ENCODE measurements at regions not wholly inside any gene's neighbourhood (a gene's known extent, or its start where the extent isn't known, plus 50 kb on each side); places are given as distances from the start of the nearest gene placed in this dataset.
"Not testable (repeated sequence)": the region's sequence is repeated elsewhere in the genome, so short reads cannot be mapped to it uniquely, and the experiment has no call there.

DNA sequence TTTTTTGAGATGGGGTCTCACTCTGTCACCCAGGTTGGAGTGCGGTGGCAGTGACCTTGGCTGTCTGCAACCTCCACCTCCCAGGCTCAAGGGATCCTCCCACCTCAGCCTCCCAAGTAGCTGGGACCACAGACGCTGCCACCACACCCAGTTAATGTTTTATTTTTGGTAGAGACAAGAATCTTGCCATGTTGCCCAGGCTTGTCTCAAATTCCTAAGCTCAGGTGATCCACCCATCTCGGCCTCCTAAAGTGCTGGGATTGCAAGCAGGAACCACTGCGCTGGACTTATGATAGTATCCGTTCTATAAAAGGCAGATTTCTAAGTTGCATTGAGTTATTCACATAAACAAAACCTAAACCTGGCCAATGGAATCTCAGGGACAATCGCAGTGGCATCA, 321.1 kb upstream of the PRICKLE1 start:
- Histone ChIP-seq H3K27me3 (ENCODE audit: control insufficient read depth, insufficient read depth, low read length) (no peaks in the 10 kb centered on the region), H3K9me3 (ENCODE audit: control insufficient read depth, insufficient read depth, low read length) (no peaks in the 10 kb centered on the region), H3K4me3 (ENCODE audit: low read length) (no peak overlapping the region), H3K36me3 (ENCODE audit: control insufficient read depth, insufficient read depth, low read length) (no peaks in the 10 kb centered on the region), H3K27ac (ENCODE audit: low read length) (no peak overlapping the region), H3K4me1 (ENCODE audit: control insufficient read depth, insufficient read depth, low read length) (no peaks in the 10 kb centered on the region)
- no peak for DNase-seq (ENCODE audit: low read depth, low spot score)
- WGBS (ENCODE audit: insufficient coverage, insufficient read length) = no CpG with 5 or more reads among the region's 6 CpGs

DNA sequence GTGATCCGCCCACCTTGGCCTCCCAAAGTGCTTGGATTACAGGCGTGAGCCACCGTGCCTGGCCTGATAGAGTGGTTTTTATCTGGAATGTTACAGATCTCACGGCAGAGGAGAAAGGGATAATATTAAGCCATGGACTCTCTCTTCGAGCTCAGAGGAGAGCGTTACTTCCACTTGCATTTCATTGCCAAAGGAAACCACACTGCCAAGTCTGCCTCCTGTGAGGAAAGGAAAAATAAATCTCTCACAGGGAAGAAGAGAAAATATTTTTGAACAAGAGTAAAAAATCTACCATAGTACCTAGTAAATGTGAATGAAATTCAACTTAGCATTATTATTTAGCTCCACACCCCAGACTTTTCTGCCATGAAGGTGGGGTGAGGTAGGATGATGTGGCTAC, 319.2 kb upstream of the PRICKLE1 start:
- no peak for DNase-seq (ENCODE audit: low read depth, low spot score)
- Histone ChIP-seq H3K4me1 (ENCODE audit: control insufficient read depth, insufficient read depth, low read length) (no peaks in the 10 kb centered on the region), H3K27ac (ENCODE audit: low read length) (no peak overlapping the region), H3K4me3 (ENCODE audit: low read length) (no peak overlapping the region), H3K27me3 (ENCODE audit: control insufficient read depth, insufficient read depth, low read length) (no peaks in the 10 kb centered on the region), H3K36me3 (ENCODE audit: control insufficient read depth, insufficient read depth, low read length) (no peaks in the 10 kb centered on the region), H3K9me3 (ENCODE audit: control insufficient read depth, insufficient read depth, low read length) (no peaks in the 10 kb centered on the region)
- no CpG with 5 or more reads among the region's 6 CpGs for WGBS (ENCODE audit: insufficient coverage, insufficient read length)

DNA sequence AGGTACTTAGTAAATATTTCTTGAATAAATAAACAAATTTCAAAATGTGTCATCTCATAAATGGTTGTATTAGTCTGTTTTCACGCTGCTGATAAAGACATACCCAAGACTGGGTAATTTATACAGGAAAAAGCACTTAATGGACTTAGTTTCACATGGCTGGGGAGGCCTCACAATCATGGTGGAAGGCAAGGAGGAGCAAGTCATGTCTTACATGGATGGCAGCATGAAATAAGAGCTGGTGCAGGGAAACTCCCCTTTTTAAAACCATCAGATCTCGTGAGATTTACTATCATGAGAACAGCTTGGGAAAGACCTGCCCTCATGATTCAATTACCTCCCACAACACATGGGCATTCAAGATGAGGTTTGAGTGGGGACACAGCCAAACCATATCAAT, 317.3 kb upstream of the PRICKLE1 start:
- H3K4me3 ChIP-seq (ENCODE audit: low read length); H3K4me1 ChIP-seq (ENCODE audit: control insufficient read depth, insufficient read depth, low read length); H3K27me3 ChIP-seq (ENCODE audit: control insufficient read depth, insufficient read depth, low read length); H3K36me3 ChIP-seq (ENCODE audit: control insufficient read depth, insufficient read depth, low read length); H3K9me3 ChIP-seq (ENCODE audit: control insufficient read depth, insufficient read depth, low read length); H3K27ac ChIP-seq (ENCODE audit: low read length); DNase-seq (ENCODE audit: low read depth, low spot score): not testable (repeated sequence)
- no CpG with 5 or more reads among the region's 2 CpGs for WGBS (ENCODE audit: insufficient coverage, insufficient read length)

DNA sequence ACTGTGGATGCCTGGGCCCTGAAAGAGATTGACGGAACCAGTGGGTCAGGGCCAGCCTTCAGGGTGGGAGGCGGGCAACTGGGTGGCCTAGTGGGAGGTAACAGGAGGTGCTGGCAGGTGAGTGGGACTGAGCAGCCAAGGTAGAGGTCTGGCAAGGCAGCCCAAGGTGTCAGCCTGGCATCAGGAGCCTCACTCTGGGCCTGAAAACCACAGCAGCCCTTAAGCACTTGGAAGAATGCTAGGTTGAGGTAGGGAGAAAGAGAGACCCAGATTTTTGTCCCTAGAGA, 315.8 kb upstream of the PRICKLE1 start:
- Histone ChIP-seq H3K36me3 (ENCODE audit: control insufficient read depth, insufficient read depth, low read length) (no peaks in the 10 kb centered on the region), H3K27me3 (ENCODE audit: control insufficient read depth, insufficient read depth, low read length) (no peaks in the 10 kb centered on the region), H3K4me1 (ENCODE audit: control insufficient read depth, insufficient read depth, low read length) (no peaks in the 10 kb centered on the region), H3K9me3 (ENCODE audit: control insufficient read depth, insufficient read depth, low read length) (no peaks in the 10 kb centered on the region), H3K27ac (ENCODE audit: low read length) (no peak overlapping the region), H3K4me3 (ENCODE audit: low read length) (no peak overlapping the region)
- WGBS (ENCODE audit: insufficient coverage, insufficient read length) = no CpG with 5 or more reads among the region's 2 CpGs
- no peak for DNase-seq (ENCODE audit: low read depth, low spot score)

GRCh38 chr12:42904683-42905418, 315.3 kb upstream of the PRICKLE1 start:
- DNase-seq (ENCODE audit: low read depth, low spot score) = no peak
- Histone ChIP-seq H3K27ac (ENCODE audit: low read length) (no peak overlapping the region), H3K9me3 (ENCODE audit: control insufficient read depth, insufficient read depth, low read length) (no peaks in the 10 kb centered on the region), H3K4me3 (ENCODE audit: low read length) (no peak overlapping the region), H3K36me3 (ENCODE audit: control insufficient read depth, insufficient read depth, low read length) (no peaks in the 10 kb centered on the region), H3K27me3 (ENCODE audit: control insufficient read depth, insufficient read depth, low read length) (no peaks in the 10 kb centered on the region), H3K4me1 (ENCODE audit: control insufficient read depth, insufficient read depth, low read length) (no peaks in the 10 kb centered on the region)
- WGBS (ENCODE audit: insufficient coverage, insufficient read length) = no CpG with 5 or more reads among the region's 12 CpGs

GRCh38 chr12:42903736-42904135, 314.2 kb upstream of the PRICKLE1 start:
- Histone ChIP-seq H3K27ac (ENCODE audit: low read length) (no peak overlapping the region), H3K4me1 (ENCODE audit: control insufficient read depth, insufficient read depth, low read length) (no peaks in the 10 kb centered on the region), H3K27me3 (ENCODE audit: control insufficient read depth, insufficient read depth, low read length) (no peaks in the 10 kb centered on the region), H3K4me3 (ENCODE audit: low read length) (no peak overlapping the region), H3K9me3 (ENCODE audit: control insufficient read depth, insufficient read depth, low read length) (no peaks in the 10 kb centered on the region), H3K36me3 (ENCODE audit: control insufficient read depth, insufficient read depth, low read length) (no peaks in the 10 kb centered on the region)
- no CpG with 5 or more reads among the region's 3 CpGs for WGBS (ENCODE audit: insufficient coverage, insufficient read length)
- no peak for DNase-seq (ENCODE audit: low read depth, low spot score)

DNA sequence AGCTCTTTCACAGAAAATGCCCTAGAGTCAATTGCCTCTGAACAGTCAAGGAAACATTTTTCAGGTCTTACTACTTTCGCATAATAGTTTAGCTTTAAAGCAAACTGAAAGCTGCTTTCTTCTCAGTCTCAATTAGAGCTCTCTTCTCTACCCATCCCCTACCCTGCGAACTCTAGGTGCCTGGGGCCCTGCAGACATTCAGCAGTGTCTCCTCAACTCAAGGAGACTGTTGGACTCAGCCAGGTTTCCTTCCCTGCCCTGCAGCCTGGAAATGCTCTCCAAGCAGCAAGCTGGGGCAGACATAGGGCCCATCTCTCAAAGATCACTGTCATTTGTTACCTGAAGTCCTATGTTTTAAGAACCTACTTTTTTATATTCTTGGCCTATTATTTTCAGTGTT, 312.5 kb upstream of the PRICKLE1 start:
- Histone ChIP-seq H3K4me1 (ENCODE audit: control insufficient read depth, insufficient read depth, low read length) (no peaks in the 10 kb centered on the region), H3K27me3 (ENCODE audit: control insufficient read depth, insufficient read depth, low read length) (no peaks in the 10 kb centered on the region), H3K9me3 (ENCODE audit: control insufficient read depth, insufficient read depth, low read length) (no peaks in the 10 kb centered on the region), H3K4me3 (ENCODE audit: low read length) (no peak overlapping the region), H3K27ac (ENCODE audit: low read length) (no peak overlapping the region), H3K36me3 (ENCODE audit: control insufficient read depth, insufficient read depth, low read length) (no peaks in the 10 kb centered on the region)
- WGBS (ENCODE audit: insufficient coverage, insufficient read length) = no CpG with 5 or more reads among the region's 2 CpGs
- no peak for DNase-seq (ENCODE audit: low read depth, low spot score)

- no peaks in the 10 kb centered on the region for H3K36me3 ChIP-seq (ENCODE audit: control insufficient read depth, insufficient read depth, low read length)
- DNase-seq (ENCODE audit: low read depth, low spot score) = no peak
- H3K4me1 ChIP-seq (ENCODE audit: control insufficient read depth, insufficient read depth, low read length) = no peaks in the 10 kb centered on the region
- no peaks in the 10 kb centered on the region for H3K27me3 ChIP-seq (ENCODE audit: control insufficient read depth, insufficient read depth, low read length)
- no peak overlapping the region for H3K4me3 ChIP-seq (ENCODE audit: low read length)
- no peaks in the 10 kb centered on the region for H3K9me3 ChIP-seq (ENCODE audit: control insufficient read depth, insufficient read depth, low read length)
- whole genome bisulfite sequencing (ENCODE audit: insufficient coverage, insufficient read length) = no CpG with 5 or more reads among the region's 2 CpGs
- no peak overlapping the region for H3K27ac ChIP-seq (ENCODE audit: low read length)
Observed at GRCh38 chr12:42893803-42894202, 304.3 kb upstream of the PRICKLE1 start.

- no peak overlapping the region for H3K27ac ChIP-seq (ENCODE audit: low read length)
- no peak overlapping the region for H3K4me3 ChIP-seq (ENCODE audit: low read length)
- WGBS (ENCODE audit: insufficient coverage, insufficient read length) = no CpG with 5 or more reads among the region's 4 CpGs
Observed at GRCh38 chr12:42892702-42893551, 303.4 kb upstream of the PRICKLE1 start.

GRCh38 chr12:42887657-42888056, 298.1 kb upstream of the PRICKLE1 start:
- Histone ChIP-seq H3K36me3 (ENCODE audit: control insufficient read depth, insufficient read depth, low read length) (no peaks in the 10 kb centered on the region), H3K4me1 (ENCODE audit: control insufficient read depth, insufficient read depth, low read length) (no peaks in the 10 kb centered on the region), H3K9me3 (ENCODE audit: control insufficient read depth, insufficient read depth, low read length) (no peaks in the 10 kb centered on the region), H3K4me3 (ENCODE audit: low read length) (no peak overlapping the region), H3K27ac (ENCODE audit: low read length) (no peak overlapping the region), H3K27me3 (ENCODE audit: control insufficient read depth, insufficient read depth, low read length) (no peaks in the 10 kb centered on the region)
- DNase-seq (ENCODE audit: low read depth, low spot score) = no peak
- WGBS (ENCODE audit: insufficient coverage, insufficient read length) = no CpG with 5 or more reads among the region's 1 CpG

More at GRCh38 chr12:42892702-42893551, 303.4 kb upstream of the PRICKLE1 start:
- DNase-seq (ENCODE audit: low read depth, low spot score) = no peak
- no peaks in the 10 kb centered on the region for H3K9me3 ChIP-seq (ENCODE audit: control insufficient read depth, insufficient read depth, low read length)
- no peaks in the 10 kb centered on the region for H3K36me3 ChIP-seq (ENCODE audit: control insufficient read depth, insufficient read depth, low read length)
- H3K27me3 ChIP-seq (ENCODE audit: control insufficient read depth, insufficient read depth, low read length) = no peaks in the 10 kb centered on the region
- H3K4me1 ChIP-seq (ENCODE audit: control insufficient read depth, insufficient read depth, low read length) = no peaks in the 10 kb centered on the region

GRCh38 chr12:42886160-42886559, 296.6 kb upstream of the PRICKLE1 start:
- H3K4me3 ChIP-seq (ENCODE audit: low read length) = no peak overlapping the region
- no CpG with 5 or more reads among the region's 3 CpGs for WGBS (ENCODE audit: insufficient coverage, insufficient read length)
- H3K27me3 ChIP-seq (ENCODE audit: control insufficient read depth, insufficient read depth, low read length) = no peaks in the 10 kb centered on the region
- H3K36me3 ChIP-seq (ENCODE audit: control insufficient read depth, insufficient read depth, low read length) = no peaks in the 10 kb centered on the region
- H3K27ac ChIP-seq (ENCODE audit: low read length) = no peak overlapping the region
- no peak for DNase-seq (ENCODE audit: low read depth, low spot score)
- H3K4me1 ChIP-seq (ENCODE audit: control insufficient read depth, insufficient read depth, low read length) = no peaks in the 10 kb centered on the region
- no peaks in the 10 kb centered on the region for H3K9me3 ChIP-seq (ENCODE audit: control insufficient read depth, insufficient read depth, low read length)
